ENCODE measurements at regions not wholly inside any gene's neighbourhood (a gene's known extent, or its start where the extent isn't known, plus 50 kb on each side); places are given as distances from the start of the nearest gene placed in this dataset.

DNA sequence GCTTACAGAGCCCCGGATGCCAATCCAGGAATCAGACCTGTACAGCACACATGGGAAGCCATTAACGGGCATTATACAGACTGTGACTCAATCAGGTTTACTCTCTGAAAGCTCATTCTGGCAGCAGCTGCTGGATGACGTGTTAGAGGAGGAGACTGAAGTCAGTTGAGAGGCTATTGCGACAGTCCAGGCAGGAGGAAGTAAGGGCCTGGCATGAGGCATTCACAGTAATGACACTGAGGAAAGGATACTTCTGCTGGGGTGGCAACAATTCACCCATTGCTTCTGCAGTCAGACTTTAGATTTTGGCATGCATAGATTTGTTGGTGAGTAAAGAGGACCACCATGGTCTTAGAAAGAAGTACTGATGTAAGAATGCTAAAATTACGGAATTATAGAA lies 151.0 kb upstream of the HEY2 start (continued):
- TF ChIP-seq, protein P1, sequence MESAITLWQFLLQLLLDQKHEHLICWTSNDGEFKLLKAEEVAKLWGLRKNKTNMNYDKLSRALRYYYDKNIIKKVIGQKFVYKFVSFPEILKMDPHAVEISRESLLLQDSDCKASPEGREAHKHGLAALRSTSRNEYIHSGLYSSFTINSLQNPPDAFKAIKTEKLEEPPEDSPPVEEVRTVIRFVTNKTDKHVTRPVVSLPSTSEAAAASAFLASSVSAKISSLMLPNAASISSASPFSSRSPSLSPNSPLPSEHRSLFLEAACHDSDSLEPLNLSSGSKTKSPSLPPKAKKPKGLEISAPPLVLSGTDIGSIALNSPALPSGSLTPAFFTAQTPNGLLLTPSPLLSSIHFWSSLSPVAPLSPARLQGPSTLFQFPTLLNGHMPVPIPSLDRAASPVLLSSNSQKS (CRISPR knock-in tag; IDR thresholded peaks at IDR 0.05) = no peak
- TF ChIP-seq JUN (IDR thresholded peaks at IDR 0.05; ENCODE audit: borderline replicate concordance, low read depth, low read length) = 0 out of 2 replicates have a peak, but pooled peaks have one; percentile 29
- TF ChIP-seq JUN (CRISPR knock-in tag; IDR thresholded peaks at IDR 0.05; ENCODE audit: borderline replicate concordance) = no peak
- TF ChIP-seq CHD4 (IDR thresholded peaks at IDR 0.05; ENCODE audit: insufficient read depth, insufficient replicate concordance, low read depth, low read length, poor library complexity, severe bottlenecking) = no peak
- TF ChIP-seq BRCA1 (IDR thresholded peaks at IDR 0.05) = no peak
- no peak for TF ChIP-seq BRCA1 (CRISPR knock-in tag; IDR thresholded peaks at IDR 0.05)
- TF ChIP-seq XRCC5 (IDR thresholded peaks at IDR 0.05; ENCODE audit: low read depth, low read length) = no peak
- TF ChIP-seq, protein P2, sequence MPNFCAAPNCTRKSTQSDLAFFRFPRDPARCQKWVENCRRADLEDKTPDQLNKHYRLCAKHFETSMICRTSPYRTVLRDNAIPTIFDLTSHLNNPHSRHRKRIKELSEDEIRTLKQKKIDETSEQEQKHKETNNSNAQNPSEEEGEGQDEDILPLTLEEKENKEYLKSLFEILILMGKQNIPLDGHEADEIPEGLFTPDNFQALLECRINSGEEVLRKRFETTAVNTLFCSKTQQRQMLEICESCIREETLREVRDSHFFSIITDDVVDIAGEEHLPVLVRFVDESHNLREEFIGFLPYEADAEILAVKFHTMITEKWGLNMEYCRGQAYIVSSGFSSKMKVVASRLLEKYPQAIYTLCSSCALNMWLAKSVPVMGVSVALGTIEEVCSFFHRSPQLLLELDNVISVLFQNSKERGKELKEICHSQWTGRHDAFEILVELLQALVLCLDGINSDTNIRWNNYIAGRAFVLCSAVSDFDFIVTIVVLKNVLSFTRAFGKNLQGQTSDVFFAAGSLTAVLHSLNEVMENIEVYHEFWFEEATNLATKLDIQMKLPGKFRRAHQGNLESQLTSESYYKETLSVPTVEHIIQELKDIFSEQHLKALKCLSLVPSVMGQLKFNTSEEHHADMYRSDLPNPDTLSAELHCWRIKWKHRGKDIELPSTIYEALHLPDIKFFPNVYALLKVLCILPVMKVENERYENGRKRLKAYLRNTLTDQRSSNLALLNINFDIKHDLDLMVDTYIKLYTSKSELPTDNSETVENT (CRISPR knock-in tag; IDR thresholded peaks at IDR 0.05) = no peak
- TF ChIP-seq BACH1 (tag; IDR thresholded peaks at IDR 0.05) = peak; percentile 35; the same call in 1 of the 2 replicates
- TF ChIP-seq, protein P3, sequence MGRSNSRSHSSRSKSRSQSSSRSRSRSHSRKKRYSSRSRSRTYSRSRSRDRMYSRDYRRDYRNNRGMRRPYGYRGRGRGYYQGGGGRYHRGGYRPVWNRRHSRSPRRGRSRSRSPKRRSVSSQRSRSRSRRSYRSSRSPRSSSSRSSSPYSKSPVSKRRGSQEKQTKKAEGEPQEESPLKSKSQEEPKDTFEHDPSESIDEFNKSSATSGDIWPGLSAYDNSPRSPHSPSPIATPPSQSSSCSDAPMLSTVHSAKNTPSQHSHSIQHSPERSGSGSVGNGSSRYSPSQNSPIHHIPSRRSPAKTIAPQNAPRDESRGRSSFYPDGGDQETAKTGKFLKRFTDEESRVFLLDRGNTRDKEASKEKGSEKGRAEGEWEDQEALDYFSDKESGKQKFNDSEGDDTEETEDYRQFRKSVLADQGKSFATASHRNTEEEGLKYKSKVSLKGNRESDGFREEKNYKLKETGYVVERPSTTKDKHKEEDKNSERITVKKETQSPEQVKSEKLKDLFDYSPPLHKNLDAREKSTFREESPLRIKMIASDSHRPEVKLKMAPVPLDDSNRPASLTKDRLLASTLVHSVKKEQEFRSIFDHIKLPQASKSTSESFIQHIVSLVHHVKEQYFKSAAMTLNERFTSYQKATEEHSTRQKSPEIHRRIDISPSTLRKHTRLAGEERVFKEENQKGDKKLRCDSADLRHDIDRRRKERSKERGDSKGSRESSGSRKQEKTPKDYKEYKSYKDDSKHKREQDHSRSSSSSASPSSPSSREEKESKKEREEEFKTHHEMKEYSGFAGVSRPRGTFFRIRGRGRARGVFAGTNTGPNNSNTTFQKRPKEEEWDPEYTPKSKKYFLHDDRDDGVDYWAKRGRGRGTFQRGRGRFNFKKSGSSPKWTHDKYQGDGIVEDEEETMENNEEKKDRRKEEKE (IDR thresholded peaks at IDR 0.05; ENCODE audit: borderline replicate concordance in 1 of 2, control insufficient read depth in 1 of 2, low read depth in 2 of 2, low read length in 1 of 2) = no peak
- TF ChIP-seq FOXK1 (CRISPR knock-in tag; IDR thresholded peaks at IDR 0.05; ENCODE audit: borderline replicate concordance) = no peak
- TF ChIP-seq GTF2F1 (IDR thresholded peaks at IDR 0.05; ENCODE audit: low read depth, low read length) = no peak
- no peak for TF ChIP-seq MCM5 (IDR thresholded peaks at IDR 0.05; ENCODE audit: low read depth)
- TF ChIP-seq NFE2L1 (tag; IDR thresholded peaks at IDR 0.05; ENCODE audit: borderline replicate concordance, low read depth) = no peak
- TF ChIP-seq PRMT5 (CRISPR knock-in tag; IDR thresholded peaks at IDR 0.05) = no peak
- TF ChIP-seq ZNF175 (CRISPR knock-in tag; IDR thresholded peaks at IDR 0.05; ENCODE audit: low read depth) = peak; percentile 89
- 0 out of 2 replicates have a peak, but pooled peaks have one; percentile 20 for TF ChIP-seq MYC (IDR thresholded peaks at IDR 0.05; ENCODE audit: low read depth, low read length)
- TF ChIP-seq MYC (CRISPR knock-in tag; IDR thresholded peaks at IDR 0.05; ENCODE audit: borderline replicate concordance, low read depth) = no peak
- TF ChIP-seq ZNF143 (CRISPR knock-in tag; IDR thresholded peaks at IDR 0.05) = no peak
- peak; percentile 50 for TF ChIP-seq CEBPG (CRISPR knock-in tag; IDR thresholded peaks at IDR 0.05)
- TF ChIP-seq CEBPG (tag; conservative IDR thresholded peaks at IDR 0.05 in 1 of 2, IDR thresholded peaks at IDR 0.05 in 1 of 2) = peak; percentile 89 to 93
- TF ChIP-seq ZKSCAN3 (CRISPR knock-in tag; IDR thresholded peaks at IDR 0.05) = no peak
- no peak for TF ChIP-seq POLR3A (IDR thresholded peaks at IDR 0.05; ENCODE audit: borderline replicate concordance, extremely low read depth, insufficient read depth, insufficient read length)
- TF ChIP-seq ZNF239 (CRISPR knock-in tag; IDR thresholded peaks at IDR 0.05) = no peak
